BJ (cell line): ENCODE measurements at regions not wholly inside any gene's neighbourhood (a gene's known extent, or its start where the extent isn't known, plus 50 kb on each side); places are given as distances from the start of the nearest gene placed in this dataset.

Source experiments
- CTCF ChIA-PET: fragments of 350-600 bp; formaldehyde crosslinking; extraction: SDS; loops from one replicate; lab custom pipeline; 2021; ENCODE audit warnings: antibody characterized with exemption, inconsistent platforms; lab: Yijun Ruan, JAX
- POLR2A ChIA-PET: fragments of 300-600 bp; sonication (Branson Sonifier 250); formaldehyde crosslinking; extraction: SDS; loops from one replicate; lab custom pipeline; 2021; ENCODE audit warnings: antibody characterized with exemption; lab: Charles Lee
- DNase-seq: peaks from one replicate; pipeline ENCODE4 v3.0.0-alpha.2; 2011; ENCODE audit warnings: low read depth
- H3K27me3 ChIP-seq: 2 replicates; pipeline ENCODE4 v1.6.0; 2011; ENCODE audit warnings: low read length; ENCODE audit not compliant: control insufficient read depth, insufficient read depth
- H3K36me3 ChIP-seq: 2 replicates; pipeline ENCODE4 v1.5.1; 2011; ENCODE audit warnings: low read length; ENCODE audit not compliant: control insufficient read depth, insufficient read depth
- H3K4me3 ChIP-seq: 2 replicates; pipeline ENCODE4 v1.5.1; 2011; ENCODE audit warnings: low read depth, mild to moderate bottlenecking, control low read depth, low read length
- CTCF ChIP-seq: IDR thresholded peaks from 2 replicates; pipeline ENCODE4 v1.5.1; 2011; ENCODE audit warnings: low read depth, mild to moderate bottlenecking, control low read depth, inconsistent platforms, low read length, moderate library complexity; ENCODE audit not compliant: insufficient read depth

GRCh38 chr10:121092720-121093095 is 241.5 kb downstream of the WDR11 start:
- TF ChIP-seq CTCF, result no peak
- no peaks in the 10 kb centered on the region for H3K36me3 ChIP-seq
- no peak overlapping the region for H3K4me3 ChIP-seq
- POLR2A ChIA-PET, result no interaction called here
- no peak for DNase-seq
- H3K27me3 ChIP-seq, result no peaks in the 10 kb centered on the region
- CTCF ChIA-PET, result no interaction called here

GRCh38 chr10:121096617-121097431 is 245.7 kb downstream of the WDR11 start:
- CTCF ChIA-PET, result no interaction called here
- POLR2A ChIA-PET, result no interaction called here
- no peak overlapping the region for H3K4me3 ChIP-seq
- H3K36me3 ChIP-seq, result no peaks in the 10 kb centered on the region
- DNase-seq, result no peak
- no peaks in the 10 kb centered on the region for H3K27me3 ChIP-seq
- no peak for TF ChIP-seq CTCF

GRCh38 chr10:121098211-121098610 is 247.0 kb downstream of the WDR11 start:
- H3K36me3 ChIP-seq, result no peaks in the 10 kb centered on the region
- POLR2A ChIA-PET, result no interaction called here
- CTCF ChIA-PET, result no interaction called here
- DNase-seq, result no peak
- TF ChIP-seq CTCF, result no peak
- H3K27me3 ChIP-seq, result no peaks in the 10 kb centered on the region
- no peak overlapping the region for H3K4me3 ChIP-seq

GRCh38 chr10:121098751-121099150 is 247.6 kb downstream of the WDR11 start:
- H3K4me3 ChIP-seq, result no peak overlapping the region
- TF ChIP-seq CTCF, result no peak
- H3K27me3 ChIP-seq, result no peaks in the 10 kb centered on the region
- POLR2A ChIA-PET, result no interaction called here
- H3K36me3 ChIP-seq, result no peaks in the 10 kb centered on the region
- DNase-seq, result no peak
- CTCF ChIA-PET, result no interaction called here

GRCh38 chr10:121099181-121099580 is 248.0 kb downstream of the WDR11 start:
- no peak for TF ChIP-seq CTCF
- Histone ChIP-seq H3K4me3 (no peak overlapping the region), H3K36me3 (no peaks in the 10 kb centered on the region), H3K27me3 (no peaks in the 10 kb centered on the region)
- DNase-seq, result no peak
- ChIA-PET CTCF (no interaction called here), POLR2A (no interaction called here)
